AG09309 (cell line): ENCODE measurements at regions not wholly inside any gene's neighbourhood (a gene's known extent, or its start where the extent isn't known, plus 50 kb on each side); places are given as distances from the start of the nearest gene placed in this dataset.

Experiments used
- DNase-seq: peaks from one replicate; pipeline ENCODE4 v3.0.0-alpha.2; 2010; ENCODE audit warnings: low read depth
- H3K4me3 ChIP-seq: 2 replicates; pipeline ENCODE4 v1.5.1; 2011; ENCODE audit warnings: mild to moderate bottlenecking, low read depth, low read length, moderate library complexity; ENCODE audit not compliant: control insufficient read depth
- TF ChIP-seq, protein P1 (sequence below): IDR thresholded peaks from 2 replicates; pipeline ENCODE4 v1.5.1; 2011; ENCODE audit warnings: mild to moderate bottlenecking, low read depth, low read length, inconsistent platforms; ENCODE audit not compliant: insufficient read depth, control insufficient read depth; ENCODE audit errors: missing control alignments

DNA sequence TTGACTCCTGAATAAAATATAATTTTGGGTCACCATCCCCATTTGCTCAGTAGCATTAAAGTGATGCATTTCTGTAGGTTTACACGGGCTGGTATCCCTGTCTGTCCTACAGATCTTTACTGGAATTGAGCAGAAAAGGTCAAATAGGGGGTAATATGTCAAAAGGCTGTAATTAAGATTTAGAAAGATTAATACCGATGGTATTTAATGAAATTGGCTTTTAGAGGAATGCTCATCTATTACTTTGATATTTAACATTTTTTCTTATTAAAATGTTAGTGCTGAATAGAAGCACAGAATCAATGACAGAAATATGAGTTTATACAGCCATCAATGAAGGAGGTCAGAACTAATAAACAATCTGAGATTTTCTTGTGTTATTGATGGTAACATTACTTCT, 1762.2 kb upstream of the WWC1 start:
- no peak overlapping the region for H3K4me3 ChIP-seq
- DNase-seq, result no peak
- TF ChIP-seq, protein P1, sequence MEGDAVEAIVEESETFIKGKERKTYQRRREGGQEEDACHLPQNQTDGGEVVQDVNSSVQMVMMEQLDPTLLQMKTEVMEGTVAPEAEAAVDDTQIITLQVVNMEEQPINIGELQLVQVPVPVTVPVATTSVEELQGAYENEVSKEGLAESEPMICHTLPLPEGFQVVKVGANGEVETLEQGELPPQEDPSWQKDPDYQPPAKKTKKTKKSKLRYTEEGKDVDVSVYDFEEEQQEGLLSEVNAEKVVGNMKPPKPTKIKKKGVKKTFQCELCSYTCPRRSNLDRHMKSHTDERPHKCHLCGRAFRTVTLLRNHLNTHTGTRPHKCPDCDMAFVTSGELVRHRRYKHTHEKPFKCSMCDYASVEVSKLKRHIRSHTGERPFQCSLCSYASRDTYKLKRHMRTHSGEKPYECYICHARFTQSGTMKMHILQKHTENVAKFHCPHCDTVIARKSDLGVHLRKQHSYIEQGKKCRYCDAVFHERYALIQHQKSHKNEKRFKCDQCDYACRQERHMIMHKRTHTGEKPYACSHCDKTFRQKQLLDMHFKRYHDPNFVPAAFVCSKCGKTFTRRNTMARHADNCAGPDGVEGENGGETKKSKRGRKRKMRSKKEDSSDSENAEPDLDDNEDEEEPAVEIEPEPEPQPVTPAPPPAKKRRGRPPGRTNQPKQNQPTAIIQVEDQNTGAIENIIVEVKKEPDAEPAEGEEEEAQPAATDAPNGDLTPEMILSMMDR, result no peak

DNA sequence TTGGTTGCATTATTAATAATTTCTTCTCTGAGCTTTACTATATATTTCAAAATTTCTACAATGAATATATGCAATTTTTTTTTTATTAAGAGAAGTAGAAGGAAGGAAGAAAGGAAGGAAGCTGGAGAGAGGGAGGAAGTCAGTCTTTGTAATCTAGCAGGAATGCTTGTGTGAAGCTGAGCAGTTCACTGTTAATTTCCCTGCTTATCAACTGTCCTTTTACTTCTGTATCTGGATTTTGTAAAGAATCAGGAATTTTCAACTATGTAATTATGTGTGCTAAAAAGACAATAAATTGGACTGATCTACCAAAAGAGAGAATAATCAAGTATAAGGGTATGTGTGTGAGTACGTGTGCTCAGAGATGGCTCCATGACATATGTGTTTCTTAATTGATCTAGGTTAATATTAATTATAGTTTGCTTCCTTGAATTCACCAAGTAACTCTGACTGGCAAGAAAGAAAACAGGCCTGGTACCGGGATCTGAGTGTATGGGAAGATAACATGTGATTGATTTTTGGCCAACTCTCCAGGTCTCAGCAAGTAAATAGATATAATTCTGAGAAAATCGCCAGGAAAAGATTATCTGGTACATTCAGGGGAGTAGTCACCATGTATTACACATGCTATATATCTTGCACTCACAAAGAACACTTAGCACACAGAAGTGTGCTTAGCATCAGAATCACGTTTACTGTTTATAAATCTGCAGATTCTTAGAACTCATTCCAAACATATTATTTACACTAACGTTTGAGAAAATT, 1758.8 kb upstream of the WWC1 start:
- TF ChIP-seq, protein P1, result no peak
- H3K4me3 ChIP-seq, result no peak overlapping the region
- no peak for DNase-seq

DNA sequence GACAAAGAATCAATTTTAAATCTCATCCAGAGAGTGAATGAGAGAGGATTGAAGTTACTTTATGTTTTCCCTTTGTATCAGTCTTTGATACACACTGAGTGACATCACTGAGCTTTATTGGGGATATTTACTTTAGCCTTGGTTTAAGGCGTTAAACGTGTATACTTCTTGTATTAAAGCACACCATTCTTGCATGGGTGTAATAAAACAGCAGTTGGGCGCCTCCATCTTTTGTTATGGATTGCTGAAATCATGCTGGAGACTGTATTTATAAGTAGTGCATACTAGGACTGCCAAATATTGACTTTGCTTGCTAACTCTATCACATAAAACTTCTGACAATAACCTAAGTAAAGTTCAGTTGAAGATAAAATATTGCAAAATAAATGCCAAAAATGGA, 1755.8 kb upstream of the WWC1 start:
- no peak for DNase-seq

DNA sequence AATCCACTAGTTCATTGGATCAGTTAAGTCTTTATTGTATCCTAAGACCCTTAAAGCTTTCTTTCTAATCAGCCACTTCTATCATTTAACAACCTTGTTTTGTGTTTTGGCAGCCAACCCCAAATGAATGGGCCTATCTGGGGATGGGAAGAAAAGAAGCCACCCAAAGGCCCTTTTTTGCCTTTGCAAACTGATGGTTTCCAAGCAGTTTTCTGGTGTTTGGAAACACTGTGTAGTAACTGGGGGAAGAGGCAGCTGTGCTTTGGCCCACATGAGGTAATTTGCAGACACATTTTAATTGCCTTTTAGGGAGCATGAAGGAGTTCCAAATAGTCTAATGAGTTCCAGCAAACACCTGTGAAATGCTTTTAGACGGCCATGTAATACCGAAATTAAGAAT, 1751.3 kb upstream of the WWC1 start:
- TF ChIP-seq, protein P1, result no peak
- H3K4me3 ChIP-seq, result no peak overlapping the region
- no peak for DNase-seq

More for the DNA sequence above, 1755.8 kb upstream of the WWC1 start:
- TF ChIP-seq, protein P1, result no peak
- no peak overlapping the region for H3K4me3 ChIP-seq

DNA sequence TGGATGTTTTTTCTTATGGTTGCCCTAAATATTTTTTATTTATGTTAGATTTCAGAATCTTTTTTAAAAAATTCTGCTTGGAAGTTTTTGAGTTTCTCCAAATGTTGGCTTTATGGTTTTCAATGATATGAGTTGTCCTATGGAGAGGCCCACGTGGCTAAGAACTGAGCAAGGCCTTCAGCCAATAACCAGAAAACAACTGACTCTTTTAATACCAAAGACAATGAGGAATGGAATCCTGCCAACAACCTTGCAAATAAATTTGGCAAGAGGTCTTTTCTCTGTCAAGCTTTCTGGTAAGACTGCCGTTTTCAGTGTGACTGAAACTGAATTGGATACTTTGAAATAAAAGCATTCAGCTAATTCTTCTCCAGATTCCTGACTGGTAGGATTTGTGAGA, 1740.1 kb upstream of the WWC1 start:
- no peak overlapping the region for H3K4me3 ChIP-seq
- no peak for DNase-seq
- TF ChIP-seq, protein P1, result no peak

DNA sequence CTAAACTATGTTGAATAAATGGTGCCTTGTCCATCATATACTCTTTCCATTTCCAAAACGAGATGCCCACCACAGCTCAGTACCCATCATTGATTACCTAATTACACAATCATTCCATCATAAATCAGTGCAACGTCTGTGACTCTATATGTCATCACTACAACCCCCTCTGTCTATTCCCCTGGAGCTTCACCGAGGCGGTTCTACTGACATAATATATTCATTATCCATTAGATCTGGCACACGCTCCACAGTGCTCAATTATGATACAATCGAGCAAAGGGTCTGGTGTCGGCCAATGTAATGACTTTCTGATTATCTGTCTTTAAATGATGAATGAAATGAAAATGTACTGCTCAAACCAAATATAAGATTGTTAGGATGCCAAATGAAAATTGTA, 1737.7 kb upstream of the WWC1 start:
- TF ChIP-seq, protein P1, result no peak
- H3K4me3 ChIP-seq, result no peak overlapping the region
- DNase-seq, result no peak
